HCT116 (cell line): ENCODE measurements at regions not wholly inside any gene's neighbourhood (a gene's known extent, or its start where the extent isn't known, plus 50 kb on each side); places are given as distances from the start of the nearest gene placed in this dataset.

Experiments used
- EZH2 ChIP-seq: fragments of 200-600 bp; sonication (generic); IDR thresholded peaks from 2 replicates; pipeline ENCODE4 v1.6.1; 2017; ENCODE audit warnings: antibody characterized with exemption, mixed run types
- MAX ChIP-seq: IDR thresholded peaks from 2 replicates; pipeline ENCODE4 v1.6.1; 2012
- POLR2A ChIP-seq: IDR thresholded peaks from 2 replicates; pipeline ENCODE4 v1.7.0; 2011; ENCODE audit warnings: borderline replicate concordance; ENCODE audit not compliant: insufficient read depth, insufficient read length; ENCODE audit errors: extremely low read depth
- RAD21 ChIP-seq: IDR thresholded peaks from 2 replicates; pipeline ENCODE4 v1.6.1; 2012; ENCODE audit warnings: low read depth, mild to moderate bottlenecking
- SRF ChIP-seq: IDR thresholded peaks from 2 replicates; pipeline ENCODE4 v1.6.1; 2012; ENCODE audit warnings: low read depth

- TF ChIP-seq MAX = no peak
- no peak for TF ChIP-seq RAD21
- TF ChIP-seq POLR2A = no peak
- TF ChIP-seq SRF = no peak
- TF ChIP-seq EZH2 = no peak
Measured at GRCh38 chr10:131641898-131642297, 258.9 kb upstream of the PPP2R2D start.
